Thyroid gland (tissue), 4 donors: ENCODE measurements at regions not wholly inside any gene's neighbourhood (a gene's known extent, or its start where the extent isn't known, plus 50 kb on each side); places are given as distances from the start of the nearest gene placed in this dataset.

Source experiments
- DNase-seq, 2 donors: peaks; one replicate each; pipeline ENCODE4 v3.0.0-alpha.2; 2019
- H3K27ac ChIP-seq, 3 donors: fragments of 200-600 bp; sonication (generic); 1 replicate in 2 of 3; 2 replicates in 1 of 3; pipeline ENCODE4 v1.5.1; 2016 to 2019; ENCODE audit warnings: mild to moderate bottlenecking in 1 of 3, moderate library complexity in 1 of 3
- H3K27me3 ChIP-seq: fragments of 200-600 bp; sonication (generic); one replicate; pipeline ENCODE4 v1.5.1; 2019
- H3K36me3 ChIP-seq, 2 donors: fragments of 200-600 bp; sonication (generic); one replicate each; pipeline ENCODE4 v1.5.1; 2016 to 2019
- H3K4me1 ChIP-seq, 2 donors: fragments of 200-600 bp; sonication (generic); one replicate each; pipeline ENCODE4 v1.5.1; 2017 to 2019
- H3K4me3 ChIP-seq, 3 donors: fragments of 200-600 bp; sonication (generic); replicated peaks in 1 of 3; 1 replicate in 2 of 3; 2 replicates in 1 of 3; pipeline ENCODE4 v1.5.1; 2016; ENCODE audit warnings: mild to moderate bottlenecking in 1 of 3
- H3K9me3 ChIP-seq: fragments of 200-600 bp; sonication (generic); one replicate; pipeline ENCODE4 v1.5.1; 2017
- CTCF ChIP-seq, 6 experiments: fragments of 200-600 bp in 3 of 6; fragments of 450-650 bp in 3 of 6; sonication (generic) in 3 of 6; IDR thresholded peaks; one replicate each; pipeline ENCODE4 v1.5.1; 2016 to 2019; ENCODE audit warnings: antibody characterized with exemption in 6 of 6, mild to moderate bottlenecking in 2 of 6, inconsistent platforms in 1 of 6, moderate library complexity in 1 of 6
- POLR2A ChIP-seq, 2 donors: fragments of 450-650 bp; IDR thresholded peaks; one replicate each; pipeline ENCODE4 v1.6.1; 2017; ENCODE audit warnings: antibody characterized with exemption in 2 of 2, mild to moderate bottlenecking in 2 of 2, moderate library complexity in 1 of 2
- WGBS, 2 donors: methylation state at CpG; one replicate each; pipeline ENCODE4 v1.1.5; 2017; 5-methylcytosine and 5-hydroxymethylcytosine counted together
- intact Hi-C: fragments of 100-400 bp; cut with DNase I; formaldehyde crosslinking; loops from one replicate; pipeline ENCODE4 v1.15.1; 2023

GRCh38 chr3:72242326-72242725, 457.4 kb upstream of the PROK2 start:
- TF ChIP-seq CTCF (IDR thresholded peaks at IDR 0.05), result no peak
- TF ChIP-seq POLR2A (IDR thresholded peaks at IDR 0.05), result no peak
- H3K4me1 ChIP-seq, result no peaks in the 10 kb centered on the region
- WGBS, 2 donors, result 73% methylated on average over 2 of the region's 2 CpGs
- no peaks in the 10 kb centered on the region for H3K27me3 ChIP-seq
- no peak for DNase-seq
- intact Hi-C loops, result no loop called here
- H3K9me3 ChIP-seq, result no peaks in the 10 kb centered on the region
- H3K4me3 ChIP-seq, result no peak overlapping the region
- no peaks in the 10 kb centered on the region for H3K36me3 ChIP-seq
- no peak overlapping the region for H3K27ac ChIP-seq

GRCh38 chr3:72241525-72241924, 456.6 kb upstream of the PROK2 start:
- Histone ChIP-seq H3K27me3 (no peaks in the 10 kb centered on the region), H3K4me3 (no peak overlapping the region), H3K36me3 (no peaks in the 10 kb centered on the region), H3K9me3 (no peaks in the 10 kb centered on the region), H3K27ac (no peak overlapping the region), H3K4me1 (no peaks in the 10 kb centered on the region)
- WGBS, 2 donors, result 88 to 100% methylated on average over 1 of the region's 1 CpG
- intact Hi-C loops, result no loop called here
- DNase-seq, result no peak
- TF ChIP-seq CTCF (IDR thresholded peaks at IDR 0.05) (no peak), POLR2A (IDR thresholded peaks at IDR 0.05) (no peak)

- Histone ChIP-seq H3K4me3 (no peak overlapping the region), H3K36me3 (no peaks in the 10 kb centered on the region), H3K4me1 (no peaks in the 10 kb centered on the region), H3K27me3 (no peaks in the 10 kb centered on the region), H3K9me3 (no peaks in the 10 kb centered on the region), H3K27ac (no peak overlapping the region)
- no peak for DNase-seq
- WGBS, 2 donors, result 67 to 69% methylated on average over 4 of the region's 4 CpGs
- TF ChIP-seq CTCF (IDR thresholded peaks at IDR 0.05) (no peak), POLR2A (IDR thresholded peaks at IDR 0.05) (no peak)
- intact Hi-C loops, result no loop called here
Observed at GRCh38 chr3:72240531-72240930, 455.6 kb upstream of the PROK2 start.

GRCh38 chr3:72238801-72239200, 453.9 kb upstream of the PROK2 start:
- DNase-seq, result no peak
- no peaks in the 10 kb centered on the region for H3K4me1 ChIP-seq
- 70 to 78% methylated on average over 3 of the region's 3 CpGs for WGBS, 2 donors
- H3K27ac ChIP-seq, result no peak overlapping the region
- H3K4me3 ChIP-seq, result no peak overlapping the region
- no peaks in the 10 kb centered on the region for H3K27me3 ChIP-seq
- intact Hi-C loops, result no loop called here
- no peaks in the 10 kb centered on the region for H3K36me3 ChIP-seq
- TF ChIP-seq CTCF (IDR thresholded peaks at IDR 0.05) (no peak), POLR2A (IDR thresholded peaks at IDR 0.05) (no peak)
- H3K9me3 ChIP-seq, result no peaks in the 10 kb centered on the region

- Histone ChIP-seq H3K4me1 (no peaks in the 10 kb centered on the region), H3K27ac (no peak overlapping the region), H3K4me3 (no peak overlapping the region), H3K36me3 (no peaks in the 10 kb centered on the region), H3K9me3 (no peaks in the 10 kb centered on the region), H3K27me3 (no peaks in the 10 kb centered on the region)
- 70 to 73% methylated on average over 7 of the region's 7 CpGs for WGBS, 2 donors
- DNase-seq, result no peak
- TF ChIP-seq POLR2A (IDR thresholded peaks at IDR 0.05), result no peak
- TF ChIP-seq CTCF (IDR thresholded peaks at IDR 0.05), result no peak
- intact Hi-C loops, result no loop called here
Observed at GRCh38 chr3:72238010-72238691, 453.2 kb upstream of the PROK2 start.
